ENCODE measurements at regions not wholly inside any gene's neighbourhood (a gene's known extent, or its start where the extent isn't known, plus 50 kb on each side); places are given as distances from the start of the nearest gene placed in this dataset.

GRCh38 chr6:167643223-167643622 lies 183.5 kb upstream of the AFDN start:
- DNase-seq: no peak

DNA sequence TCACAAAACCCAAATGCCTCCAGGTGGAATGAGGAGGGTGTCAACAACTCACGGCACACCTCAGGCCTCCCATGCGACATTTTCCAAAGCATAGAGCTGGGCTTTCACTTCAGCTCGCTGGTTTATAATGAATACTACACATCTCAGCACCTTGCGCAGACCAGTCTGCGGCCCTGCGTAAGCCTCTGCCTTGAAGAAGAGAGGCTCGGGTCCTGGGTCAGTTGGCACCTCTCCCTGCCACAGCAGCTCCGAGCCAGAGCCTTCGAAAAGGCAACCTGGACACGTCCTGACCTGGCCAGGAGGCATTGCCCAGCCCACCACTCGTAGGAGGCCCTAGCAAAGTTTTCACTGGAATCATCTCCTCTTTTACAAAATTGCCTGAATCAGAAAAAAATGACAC lies 183.0 kb upstream of the AFDN start:
- DNase-seq: no peak

GRCh38 chr6:167644412-167645132 lies 182.1 kb upstream of the AFDN start:
- no peak for DNase-seq

- no peak for DNase-seq
These were observed 181.3 kb upstream of the AFDN start for GRCh38 chr6:167645368-167645767.

- DNase-seq: peak; percentile 44 to 65
These were observed 179.4 kb upstream of the AFDN start for GRCh38 chr6:167647306-167647705.

- DNase-seq: no peak
These were observed 178.8 kb upstream of the AFDN start for GRCh38 chr6:167647737-167648470.

GRCh38 chr6:167648501-167649278 lies 178.0 kb upstream of the AFDN start:
- DNase-seq: no peak

DNA sequence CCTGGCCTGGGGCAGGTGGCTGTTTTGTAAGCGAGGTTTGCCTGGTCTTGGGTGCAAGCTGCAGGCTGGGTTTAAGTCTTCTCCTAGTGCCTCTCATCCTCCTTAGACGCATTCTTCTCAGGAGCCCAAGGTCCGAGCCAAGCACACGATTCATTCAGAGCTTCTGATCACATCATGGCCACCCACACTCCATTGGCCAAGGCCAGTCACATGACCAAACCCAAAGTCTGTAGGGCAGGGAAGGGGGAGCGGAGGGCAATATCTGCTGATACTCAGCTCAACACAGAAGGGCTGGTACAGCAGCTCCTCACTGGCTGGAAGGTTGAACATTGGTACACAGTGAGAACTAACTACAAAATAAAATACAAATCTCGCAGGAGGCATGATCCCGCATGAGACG lies 177.2 kb upstream of the AFDN start:
- no peak for DNase-seq

DNA sequence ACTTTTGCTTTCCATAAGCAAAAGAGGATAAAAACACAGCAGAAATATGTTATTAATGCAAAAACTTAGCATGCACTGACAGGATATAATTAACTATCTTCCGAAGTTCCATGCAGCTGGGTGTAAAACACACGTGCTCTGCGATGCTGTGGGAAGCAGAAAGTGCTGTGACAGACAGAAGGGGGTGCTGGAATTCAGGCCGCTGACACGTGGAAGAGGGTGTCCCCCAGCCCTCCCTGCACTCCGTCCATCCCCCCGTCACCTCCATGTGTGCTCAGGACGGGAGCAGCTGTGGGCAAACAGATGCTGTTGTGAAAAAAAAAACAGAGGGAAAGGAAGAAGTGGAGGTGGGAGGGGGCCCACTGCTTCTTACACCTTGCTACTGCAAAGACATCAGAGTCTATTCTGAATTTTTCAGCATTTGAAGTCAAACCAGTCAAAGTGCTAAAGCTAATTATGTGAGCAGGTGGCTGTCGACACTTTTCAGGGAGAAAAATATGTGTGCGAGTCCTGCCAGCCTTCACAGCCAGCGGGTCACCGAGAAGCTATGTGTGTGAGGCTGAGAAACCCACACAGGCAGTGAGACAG lies 175.9 kb upstream of the AFDN start:
- no peak for DNase-seq

DNA sequence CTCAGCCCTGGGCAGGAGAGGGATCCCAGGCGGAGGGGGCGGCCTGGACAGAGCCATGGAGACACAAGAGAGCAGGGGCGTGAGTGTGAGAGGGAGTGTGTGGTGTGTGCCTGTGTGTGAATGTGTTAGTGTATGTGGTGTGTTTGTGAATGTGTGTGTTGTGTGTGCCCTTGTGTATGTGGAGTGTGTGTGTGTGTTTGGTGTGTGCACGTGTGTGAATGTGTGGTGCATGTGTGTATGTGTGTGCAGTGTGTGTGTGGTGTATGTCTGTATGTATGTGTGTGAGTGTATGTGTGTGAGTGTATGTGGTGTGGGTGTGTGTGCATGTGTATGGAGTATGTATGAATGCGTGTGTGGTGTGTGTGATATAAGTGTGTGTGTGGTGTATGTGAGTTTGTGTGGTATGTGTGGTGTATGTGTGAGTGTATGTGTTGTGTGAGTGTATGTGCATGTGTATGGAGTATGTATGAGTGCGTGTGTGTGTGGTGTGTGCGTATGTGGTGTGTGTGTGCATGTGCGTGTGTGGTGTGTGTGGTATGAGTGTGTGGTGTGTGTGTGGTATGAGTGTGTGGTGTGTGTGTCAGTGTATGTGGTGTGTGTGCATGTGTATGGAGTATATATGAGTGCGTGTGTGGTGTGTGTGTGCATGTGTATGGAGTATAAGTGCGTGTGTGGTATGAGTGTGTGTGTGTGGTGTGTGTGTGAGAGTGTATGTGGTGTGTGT lies 175.2 kb upstream of the AFDN start:
- no peak for DNase-seq

DNA sequence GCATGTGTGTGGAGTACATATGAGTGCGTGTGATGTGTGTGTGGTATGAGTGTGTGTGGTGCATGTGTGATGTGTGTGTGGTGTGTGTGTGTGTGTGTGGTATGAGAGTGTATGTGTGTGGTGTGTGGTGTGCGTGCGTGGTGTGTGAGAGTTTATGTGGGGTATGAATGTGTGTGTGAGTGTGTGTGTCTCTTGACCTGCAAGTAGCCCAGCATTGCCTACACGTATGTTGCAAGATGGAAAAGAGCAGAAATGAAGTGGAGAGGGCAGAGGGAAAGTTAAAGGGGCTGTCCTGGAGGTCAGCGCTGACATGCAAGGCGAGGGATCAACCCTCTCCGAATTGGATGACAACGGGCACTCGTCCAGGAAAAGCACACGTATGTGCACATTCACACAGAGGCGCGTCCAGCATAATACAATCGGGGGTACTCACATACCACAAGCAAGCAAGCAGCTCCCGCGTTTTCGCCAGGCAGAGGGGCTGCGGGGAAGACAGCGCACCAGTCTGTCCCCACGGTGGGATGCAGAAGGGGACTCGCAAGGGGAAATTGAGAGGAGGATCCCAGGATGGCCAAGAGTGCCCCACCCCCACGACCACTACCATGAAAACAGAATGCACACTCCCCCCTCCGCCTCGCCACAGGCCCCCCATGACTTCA lies 174.5 kb upstream of the AFDN start:
- DNase-seq: no peak

DNA sequence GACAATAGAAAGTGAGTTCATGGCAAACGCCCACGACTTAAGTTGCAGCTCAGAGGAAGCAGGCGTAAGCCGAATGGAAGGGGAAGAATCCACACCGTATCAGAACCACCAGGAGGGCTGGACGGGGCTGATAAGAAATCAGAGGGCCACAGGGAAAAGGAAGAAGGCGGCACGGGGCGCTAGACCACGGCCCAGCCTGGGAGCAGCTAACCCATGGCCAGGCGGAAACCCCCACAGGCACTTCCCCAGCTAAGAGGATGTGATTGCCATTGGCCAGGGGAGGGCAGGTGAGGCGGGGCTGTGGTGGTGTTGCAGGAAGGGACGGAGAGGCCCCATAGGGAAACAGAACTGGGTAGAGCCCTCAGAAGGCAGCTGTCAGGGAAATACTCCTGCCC lies 174.0 kb upstream of the AFDN start:
- peak; percentile 1 to 6 for DNase-seq

DNA sequence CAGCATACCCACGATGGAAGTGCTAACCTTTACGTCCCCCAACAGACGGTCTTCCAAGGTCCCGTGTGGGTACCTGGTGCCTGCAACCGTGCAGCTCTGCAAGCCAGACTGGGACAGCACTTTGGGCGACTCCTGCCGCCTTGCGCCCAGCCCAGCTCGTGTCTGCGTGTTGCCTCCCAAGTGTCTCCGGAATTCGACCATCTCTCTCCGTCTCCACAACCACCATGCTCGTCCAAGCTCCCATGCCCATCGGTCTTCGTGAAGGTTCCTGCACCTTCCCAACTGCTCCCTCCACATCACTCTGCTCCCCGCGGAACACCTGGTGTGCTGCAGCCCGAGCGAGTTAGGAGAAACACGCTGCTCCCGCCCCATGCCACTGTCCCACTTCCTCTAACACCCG lies 173.2 kb upstream of the AFDN start:
- no peak for DNase-seq

- no peak for DNase-seq
These were observed 172.3 kb upstream of the AFDN start for GRCh38 chr6:167654389-167654788.

DNA sequence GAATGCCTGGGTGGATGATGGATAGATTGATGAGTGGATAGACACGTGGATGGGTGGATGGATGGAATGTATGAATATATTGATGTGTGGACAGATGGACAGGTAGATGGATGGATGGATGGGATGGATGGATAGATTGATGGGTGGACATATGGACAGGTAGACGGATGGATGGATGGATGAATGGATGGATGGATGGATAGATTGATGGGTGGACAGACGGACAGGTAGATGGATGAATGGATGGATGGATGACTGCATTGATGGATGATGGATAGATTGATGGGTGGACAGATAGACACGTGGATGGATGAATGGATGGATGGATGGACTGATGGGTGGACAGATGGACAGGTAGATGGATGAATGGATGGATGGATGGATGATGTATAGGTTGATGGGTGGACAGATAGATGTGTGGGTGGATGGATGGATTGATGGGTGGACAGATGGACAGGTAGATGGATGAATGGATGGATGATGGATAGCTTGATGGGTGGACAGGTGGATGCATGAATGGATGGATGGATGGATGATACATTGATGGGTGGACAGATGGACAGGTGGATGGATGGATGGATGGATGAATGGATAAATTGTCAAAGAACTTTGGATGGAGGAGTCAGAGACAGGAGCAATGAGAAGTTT lies 171.4 kb upstream of the AFDN start:
- DNase-seq: no peak

- no peak for DNase-seq
These were observed 168.6 kb upstream of the AFDN start for GRCh38 chr6:167658106-167658505.

DNA sequence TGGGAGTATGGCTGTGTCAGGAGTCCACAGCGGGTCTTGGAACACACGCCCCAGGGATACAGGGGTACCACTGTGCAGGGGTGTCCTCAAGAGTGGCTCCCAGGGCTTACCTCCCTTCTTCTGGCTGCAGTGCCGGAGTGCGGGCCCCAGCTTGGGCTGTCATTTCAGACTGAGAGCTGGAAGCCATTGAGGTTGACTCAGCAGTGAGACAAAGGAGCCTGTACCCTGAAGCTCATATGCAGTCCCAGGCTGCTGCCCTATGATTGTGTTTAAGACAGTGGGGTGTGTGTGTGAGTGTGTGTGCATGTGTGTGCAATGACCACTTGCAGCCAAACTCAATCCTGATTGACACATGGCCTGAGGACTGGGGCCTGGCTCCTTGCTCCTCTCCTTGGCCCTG lies 167.7 kb upstream of the AFDN start:
- no peak for DNase-seq

DNA sequence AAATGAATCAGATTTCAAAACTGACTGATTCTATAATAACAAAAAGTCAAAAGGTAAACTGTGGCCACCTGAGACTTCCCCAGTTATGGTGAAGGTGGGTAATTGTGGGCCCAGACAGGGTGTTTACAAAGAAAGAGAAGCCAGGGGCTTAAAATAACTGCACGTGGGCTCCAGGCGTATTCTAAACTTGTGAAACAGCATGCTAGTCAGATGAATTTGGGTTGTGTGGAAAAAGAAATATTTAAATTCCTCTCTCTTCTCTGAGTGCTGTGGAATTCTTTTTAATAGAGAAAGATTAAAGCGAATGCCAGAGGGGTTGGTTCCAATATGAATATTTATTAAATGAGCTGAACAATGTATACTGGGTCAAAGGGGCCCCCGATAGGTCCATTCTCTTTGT lies 166.3 kb upstream of the AFDN start:
- no peak for DNase-seq

- DNase-seq: no peak
These were observed 165.7 kb upstream of the AFDN start for GRCh38 chr6:167660944-167661551.

DNA sequence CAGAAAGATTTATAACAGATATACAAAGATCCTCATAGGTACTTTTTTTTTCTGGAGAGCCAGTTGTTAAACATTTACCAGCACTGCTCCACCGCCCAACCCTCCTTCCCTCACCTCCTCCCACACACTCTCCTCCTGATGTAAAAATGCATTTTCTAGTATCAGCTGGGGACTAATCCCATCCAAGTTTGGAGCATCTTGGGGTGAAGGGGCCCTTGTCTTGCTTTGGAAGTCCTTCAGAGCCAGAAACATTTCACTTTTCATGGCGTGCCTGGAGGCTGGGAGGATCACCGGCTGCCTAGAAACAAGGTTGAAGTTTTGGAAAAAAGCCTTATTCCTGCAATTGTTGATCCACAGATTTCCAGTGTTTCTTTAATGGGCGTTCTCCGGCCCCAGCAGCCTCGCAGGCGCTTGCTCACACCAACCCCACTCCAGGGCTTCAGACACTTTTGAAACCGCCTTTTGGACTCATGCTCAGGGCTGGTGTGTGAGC lies 165.1 kb upstream of the AFDN start:
- DNase-seq: no peak
